ENCODE measurements at regions not wholly inside any gene's neighbourhood (a gene's known extent, or its start where the extent isn't known, plus 50 kb on each side); places are given as distances from the start of the nearest gene placed in this dataset.
A peak's percentile ranks its signal among the peaks of the same experiment; 100 is the strongest.
"Not testable (repeated sequence)": the region's sequence is repeated elsewhere in the genome, so short reads cannot be mapped to it uniquely, and the experiment has no call there.

DNA sequence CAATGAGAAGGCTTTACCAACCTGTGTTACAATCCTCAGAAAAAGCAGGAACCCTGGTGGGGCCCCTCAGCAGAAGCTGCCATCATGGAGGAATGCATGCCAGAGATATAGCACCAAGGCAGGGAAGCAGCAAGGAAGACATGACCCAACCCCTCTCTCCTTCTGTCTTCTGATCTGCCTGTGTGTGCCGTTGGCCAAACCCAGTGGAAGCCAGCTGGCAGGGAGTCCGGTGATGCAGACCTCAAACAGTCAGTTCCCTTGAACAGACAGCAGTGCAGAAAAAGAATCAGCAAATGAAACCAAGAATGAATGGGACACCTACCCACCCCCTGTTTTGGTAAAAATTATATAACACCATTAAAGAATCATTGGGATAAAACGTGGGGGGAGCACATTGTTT is 234.2 kb downstream of the ZNF608 start:
- DNase-seq (ENCODE audit: low read depth) = no peak

DNA sequence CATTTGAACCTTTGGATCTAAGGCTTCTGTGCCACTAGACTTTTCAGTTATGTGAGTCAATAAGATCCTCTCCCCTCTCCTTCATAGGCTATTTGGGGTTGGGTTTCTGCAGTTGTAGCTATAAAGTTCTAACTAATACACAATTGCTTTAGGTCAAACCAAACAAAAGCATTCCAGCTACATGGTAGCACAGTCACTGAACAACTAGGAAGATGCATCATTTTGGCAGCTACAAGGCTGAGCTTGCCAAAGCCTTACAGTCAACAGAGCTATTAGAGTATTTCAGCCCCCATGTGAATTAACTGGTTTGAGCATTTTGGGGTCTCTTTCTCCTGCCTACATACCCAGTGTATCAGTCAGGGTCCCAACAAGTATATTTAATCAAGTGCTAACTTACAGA is 234.6 kb downstream of the ZNF608 start:
- no peak for DNase-seq (ENCODE audit: low read depth)

GRCh38 chr5:124507688-124508087 is 238.8 kb downstream of the ZNF608 start:
- no peak for DNase-seq (ENCODE audit: low read depth)

GRCh38 chr5:124504081-124504916 is 242.1 kb downstream of the ZNF608 start:
- DNase-seq (ENCODE audit: low read depth) = no peak

- DNase-seq (ENCODE audit: low read depth) = no peak
These were observed 243.9 kb downstream of the ZNF608 start for GRCh38 chr5:124502551-124502950.

DNA sequence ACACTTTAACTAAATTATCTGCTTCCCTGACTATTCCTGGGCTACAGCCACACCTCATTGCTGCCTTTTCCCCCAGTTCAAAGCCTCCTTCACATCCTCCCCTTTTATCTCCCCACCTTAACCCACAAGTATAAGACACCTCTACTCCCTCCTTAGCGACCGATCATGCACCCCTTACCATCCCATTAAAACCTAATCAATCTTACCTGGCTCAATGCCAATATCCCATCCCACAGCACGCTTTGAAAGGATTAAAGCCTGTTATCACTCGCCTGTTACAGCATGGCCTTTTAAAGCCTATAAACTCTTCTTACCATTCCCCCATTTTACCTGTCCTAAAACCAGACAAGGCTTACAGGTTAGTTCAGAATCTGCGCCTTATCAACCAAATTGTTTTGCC is 246.6 kb downstream of the ZNF608 start:
- not testable (repeated sequence) for DNase-seq (ENCODE audit: low read depth)

GRCh38 chr5:124496968-124497367 is 249.5 kb downstream of the ZNF608 start:
- DNase-seq (ENCODE audit: low read depth) = not testable (repeated sequence)

DNA sequence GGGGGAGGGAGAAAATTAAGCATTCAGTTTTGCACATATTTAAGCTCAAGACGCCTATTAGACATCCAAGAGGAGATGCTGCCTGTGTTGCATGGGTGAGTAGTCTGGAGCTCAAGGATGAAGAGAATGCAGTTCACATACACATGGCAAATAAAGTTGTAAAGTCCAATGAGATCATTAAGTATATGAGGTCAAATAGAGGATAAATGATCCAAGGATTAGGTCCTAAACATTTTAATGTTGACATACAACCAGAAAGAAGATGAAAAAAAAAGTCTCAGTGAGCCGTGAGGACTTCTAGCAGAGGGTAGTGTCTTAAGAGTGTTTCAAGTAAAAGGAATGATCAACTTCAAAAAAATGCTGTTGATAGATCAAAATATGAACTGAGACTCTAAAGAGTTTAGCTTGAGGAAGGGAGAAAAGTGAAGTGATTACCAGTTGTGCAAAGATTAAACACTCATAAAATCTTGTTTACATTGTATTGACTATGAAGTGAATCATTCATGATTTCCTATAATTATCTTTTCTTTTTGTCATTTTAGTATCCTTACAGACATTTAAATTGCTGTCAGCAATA is 251.8 kb downstream of the ZNF608 start:
- no peak for DNase-seq (ENCODE audit: low read depth)

- DNase-seq (ENCODE audit: low read depth) = no peak
These were observed 253.8 kb downstream of the ZNF608 start for GRCh38 chr5:124492444-124493224.

GRCh38 chr5:124490315-124490714 is 256.1 kb downstream of the ZNF608 start:
- DNase-seq (ENCODE audit: low read depth) = not testable (repeated sequence)

- no peak for DNase-seq (ENCODE audit: low read depth)
These were observed 265.0 kb downstream of the ZNF608 start for GRCh38 chr5:124481419-124481818.

GRCh38 chr5:124480964-124481363 is 265.5 kb downstream of the ZNF608 start:
- DNase-seq (ENCODE audit: low read depth) = no peak

DNA sequence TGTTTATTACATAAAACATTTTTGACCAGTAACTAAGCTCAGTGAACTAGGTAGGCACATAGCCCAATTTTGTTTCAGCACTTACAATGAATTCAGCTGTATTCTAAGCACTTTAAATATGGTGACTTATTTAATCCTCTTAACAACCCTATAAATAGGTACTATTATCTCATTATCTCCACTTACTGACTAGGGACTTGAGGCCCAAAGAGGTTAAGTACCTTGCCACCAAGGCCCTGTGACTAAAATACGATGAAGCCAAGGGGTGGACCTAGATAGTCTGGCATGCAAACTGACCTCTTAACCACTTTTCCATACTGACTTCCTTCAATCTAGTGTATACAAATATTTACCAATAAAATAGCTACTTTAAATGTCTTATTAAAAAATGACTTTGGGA is 266.4 kb downstream of the ZNF608 start:
- DNase-seq (ENCODE audit: low read depth) = no peak

DNA sequence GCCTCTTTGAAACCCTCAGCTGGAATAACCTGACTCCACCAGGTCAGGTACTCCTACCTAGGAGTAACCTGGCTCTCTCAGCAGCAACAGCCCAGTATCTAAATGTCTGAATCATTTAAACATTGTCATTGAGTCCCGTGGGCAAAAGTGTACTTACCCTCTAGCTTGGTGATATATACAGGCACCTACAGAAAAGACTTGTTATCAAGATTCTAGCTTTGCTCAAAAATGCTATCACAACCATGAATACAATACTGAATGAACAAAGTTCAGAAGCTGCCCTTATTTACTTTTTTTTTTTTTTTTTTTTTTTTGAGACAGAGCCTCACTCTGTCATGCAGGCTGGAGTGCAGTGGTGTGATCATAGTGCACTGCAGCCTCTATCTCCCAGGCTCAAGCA is 268.2 kb downstream of the ZNF608 start:
- DNase-seq (ENCODE audit: low read depth) = no peak

GRCh38 chr5:124477577-124477976 is 268.9 kb downstream of the ZNF608 start:
- DNase-seq (ENCODE audit: low read depth) = no peak

GRCh38 chr5:124477062-124477461 is 269.4 kb downstream of the ZNF608 start:
- no peak for DNase-seq (ENCODE audit: low read depth)

- DNase-seq (ENCODE audit: low read depth) = peak; percentile 18
These were observed 271.8 kb downstream of the ZNF608 start for GRCh38 chr5:124474528-124475215.

DNA sequence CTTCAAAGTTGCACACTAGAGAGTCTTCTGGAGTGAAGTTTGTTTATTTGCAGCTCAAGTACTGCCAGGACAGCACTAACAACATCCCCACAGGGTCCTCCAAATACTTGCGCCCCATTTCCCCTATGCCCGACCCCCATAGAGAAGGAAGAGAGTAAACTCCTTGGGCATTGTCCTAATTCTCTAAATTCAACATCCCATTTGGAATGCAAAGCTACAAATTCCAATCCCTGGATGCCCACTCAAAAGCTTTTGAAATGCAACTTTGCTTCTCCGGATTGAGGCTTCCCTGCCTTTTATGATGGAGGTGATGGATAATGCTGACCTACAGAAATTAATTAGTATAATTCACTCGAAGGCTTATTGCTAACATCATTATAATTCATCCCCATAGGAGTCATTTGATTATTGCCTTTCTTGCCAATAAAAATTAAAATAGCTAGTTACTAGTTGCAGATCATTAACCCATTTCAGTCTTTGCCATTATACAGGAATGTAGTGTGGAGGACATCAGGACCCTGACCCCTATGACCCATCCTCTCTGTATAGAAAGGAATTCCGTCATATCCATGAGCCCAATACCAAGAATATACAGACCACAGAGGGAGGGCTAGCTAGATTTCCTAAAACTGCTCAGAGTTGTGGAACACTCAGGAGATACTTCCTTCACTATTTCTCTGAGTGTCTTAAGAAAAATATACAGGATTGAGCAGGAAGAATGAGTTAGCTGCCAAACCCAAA is 277.6 kb downstream of the ZNF608 start:
- no peak for DNase-seq (ENCODE audit: low read depth)

DNA sequence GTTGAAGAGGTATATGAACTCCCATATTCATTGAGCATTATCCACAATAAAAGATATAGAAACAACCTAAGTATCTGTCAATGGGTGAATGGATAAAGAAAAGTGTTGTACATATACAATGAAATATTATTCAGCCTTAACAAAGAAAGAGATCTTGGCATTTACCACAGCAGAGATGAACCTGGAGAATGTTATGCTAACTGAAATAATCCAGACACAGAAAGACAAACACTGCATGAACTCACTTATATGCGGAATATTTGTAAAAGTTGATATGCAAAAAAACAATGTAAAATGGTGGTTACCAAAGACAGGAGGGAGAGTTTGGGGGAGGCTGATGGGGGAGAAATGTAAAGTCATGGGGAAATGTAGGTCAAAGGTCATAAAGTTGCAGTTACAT is 278.7 kb downstream of the ZNF608 start:
- DNase-seq (ENCODE audit: low read depth) = no peak

GRCh38 chr5:124466011-124466410 is 280.4 kb downstream of the ZNF608 start:
- no peak for DNase-seq (ENCODE audit: low read depth)

DNA sequence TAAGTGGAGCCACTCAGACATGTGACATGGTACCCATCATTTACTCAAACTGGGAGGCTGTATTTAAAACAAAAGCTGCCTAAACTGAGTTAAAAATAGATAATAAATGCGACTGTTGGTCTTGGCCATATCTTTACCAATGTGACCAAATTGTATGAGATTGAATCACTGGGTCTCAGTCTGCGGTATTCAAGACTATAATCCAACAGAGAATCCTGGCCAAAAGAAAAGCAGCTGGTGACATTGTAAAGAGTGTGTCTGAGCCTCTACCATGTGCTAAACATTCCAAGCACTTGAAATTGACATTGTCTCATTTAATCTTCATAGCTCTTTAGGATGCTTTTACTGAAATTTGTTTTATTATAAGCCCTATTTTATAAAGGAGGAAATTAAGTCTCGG is 282.6 kb downstream of the ZNF608 start:
- DNase-seq (ENCODE audit: low read depth) = no peak

DNA sequence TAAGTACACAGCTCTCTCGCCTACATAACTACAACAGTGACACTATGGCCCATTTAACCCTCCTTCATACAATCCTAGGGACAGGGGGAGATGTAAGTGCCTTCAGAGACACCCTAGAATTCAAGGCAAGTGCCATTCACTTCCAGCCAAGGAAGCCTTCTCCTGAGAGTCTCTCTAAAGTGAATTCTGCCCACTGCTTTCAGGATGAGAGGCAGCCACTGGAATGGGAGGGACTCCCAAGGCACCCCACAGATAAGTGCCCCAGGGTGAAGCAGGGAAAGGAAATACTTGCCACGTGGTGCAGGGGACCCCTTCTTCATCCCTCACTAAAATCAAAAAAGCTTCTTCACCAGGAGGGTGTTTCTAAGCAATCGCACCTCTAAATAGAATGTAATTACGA is 283.7 kb downstream of the ZNF608 start:
- DNase-seq (ENCODE audit: low read depth) = no peak
